MM.1S (cell line): ENCODE measurements at regions not wholly inside any gene's neighbourhood (a gene's known extent, or its start where the extent isn't known, plus 50 kb on each side); places are given as distances from the start of the nearest gene placed in this dataset.

Source experiments
- DNase-seq: peaks from one replicate; pipeline ENCODE4 v3.0.0-alpha.2; 2015
- H2AFZ ChIP-seq: fragments of 300-600 bp; sonication (generic); 2 replicates; pipeline ENCODE4 v1.6.0; 2016; ENCODE audit warnings: antibody characterized with exemption, low read length
- H3F3A ChIP-seq: fragments of 300-600 bp; sonication (generic); 2 replicates; pipeline ENCODE4 v1.6.1; 2016; ENCODE audit warnings: mild to moderate bottlenecking, antibody characterized with exemption, low read length, moderate library complexity, mixed read lengths; ENCODE audit not compliant: insufficient read depth
- H3K27ac ChIP-seq: fragments of 300-600 bp; sonication (generic); 2 replicates; pipeline ENCODE4 v1.5.1; 2016; ENCODE audit warnings: mild to moderate bottlenecking, low read length
- H3K27me3 ChIP-seq: fragments of 300-600 bp; sonication (generic); replicated peaks from 2 replicates; pipeline ENCODE4 v1.6.0; 2016; ENCODE audit warnings: low read length; ENCODE audit not compliant: insufficient read depth
- H3K36me3 ChIP-seq: fragments of 300-600 bp; sonication (generic); replicated peaks from 2 replicates; pipeline ENCODE4 v1.6.1; 2016; ENCODE audit warnings: mild to moderate bottlenecking, low read length, mixed read lengths; ENCODE audit not compliant: insufficient read depth
- H3K4me1 ChIP-seq: fragments of 300-600 bp; sonication (generic); 2 replicates; pipeline ENCODE4 v1.6.1; 2016; ENCODE audit warnings: low read length, mixed read lengths
- H3K4me2 ChIP-seq: fragments of 300-600 bp; sonication (generic); 2 replicates; pipeline ENCODE4 v1.6.0; 2016; ENCODE audit warnings: low read depth, low read length
- H3K4me3 ChIP-seq: fragments of 300-600 bp; sonication (generic); 2 replicates; pipeline ENCODE4 v1.5.1; 2016; ENCODE audit warnings: low read length, mixed read lengths
- H3K79me2 ChIP-seq: fragments of 300-600 bp; sonication (generic); 2 replicates; pipeline ENCODE4 v1.6.1; 2016; ENCODE audit warnings: mixed run types, low read length, mixed read lengths
- H3K9ac ChIP-seq: fragments of 300-600 bp; sonication (generic); 2 replicates; pipeline ENCODE4 v1.6.1; 2016; ENCODE audit warnings: low read length, mixed read lengths
- H3K9me2 ChIP-seq: fragments of 300-600 bp; sonication (generic); replicated peaks from 2 replicates; pipeline ENCODE4 v1.6.1; 2016; ENCODE audit warnings: mild to moderate bottlenecking, low read length, mixed read lengths; ENCODE audit not compliant: insufficient read depth
- H3K9me3 ChIP-seq: fragments of 300-600 bp; sonication (generic); replicated peaks from 2 replicates; pipeline ENCODE4 v1.6.1; 2016; ENCODE audit warnings: mild to moderate bottlenecking, low read length, mixed read lengths; ENCODE audit not compliant: insufficient read depth
- H4K20me1 ChIP-seq: fragments of 300-600 bp; sonication (generic); 2 replicates; pipeline ENCODE4 v1.6.1; 2016; ENCODE audit warnings: mild to moderate bottlenecking, low read length, moderate library complexity, mixed read lengths; ENCODE audit not compliant: insufficient read depth
- EZH2 ChIP-seq: fragments of 300-600 bp; sonication (generic); optimal IDR thresholded peaks from 2 replicates; pipeline ENCODE3; 2017; ENCODE audit warnings: low read depth, mild to moderate bottlenecking, antibody characterized with exemption, low read length, mixed read lengths
- EZH2phosphoT487 ChIP-seq: fragments of 300-600 bp; sonication (generic); IDR thresholded peaks from 2 replicates; pipeline ENCODE4 v1.6.1; 2018; ENCODE audit warnings: antibody characterized with exemption, low read length
- TF ChIP-seq, protein P1 (sequence below): fragments of 300-600 bp; sonication (generic); IDR thresholded peaks from 2 replicates; pipeline ENCODE4 v1.5.1; 2016; ENCODE audit warnings: antibody characterized with exemption, low read length, mixed read lengths

DNA sequence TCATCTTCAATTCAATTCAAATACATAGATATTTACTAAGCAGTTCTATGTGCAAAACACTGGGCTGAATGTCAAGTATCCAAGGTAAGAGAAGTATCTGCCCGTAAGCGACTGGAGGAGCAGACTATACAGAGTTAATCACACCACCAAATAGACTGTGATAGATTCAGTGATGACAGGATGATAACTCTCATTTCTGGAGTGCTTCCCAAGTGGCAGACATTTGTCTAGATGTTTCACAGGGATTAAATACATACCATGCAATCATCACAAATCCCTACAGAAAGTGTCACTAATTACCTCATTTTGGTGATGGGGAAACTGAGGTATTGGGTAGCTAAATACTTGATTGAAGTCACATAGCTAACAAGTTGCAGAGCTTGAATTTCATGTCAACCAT is 508.7 kb upstream of the TENM4 start:
- TF ChIP-seq, protein P1, sequence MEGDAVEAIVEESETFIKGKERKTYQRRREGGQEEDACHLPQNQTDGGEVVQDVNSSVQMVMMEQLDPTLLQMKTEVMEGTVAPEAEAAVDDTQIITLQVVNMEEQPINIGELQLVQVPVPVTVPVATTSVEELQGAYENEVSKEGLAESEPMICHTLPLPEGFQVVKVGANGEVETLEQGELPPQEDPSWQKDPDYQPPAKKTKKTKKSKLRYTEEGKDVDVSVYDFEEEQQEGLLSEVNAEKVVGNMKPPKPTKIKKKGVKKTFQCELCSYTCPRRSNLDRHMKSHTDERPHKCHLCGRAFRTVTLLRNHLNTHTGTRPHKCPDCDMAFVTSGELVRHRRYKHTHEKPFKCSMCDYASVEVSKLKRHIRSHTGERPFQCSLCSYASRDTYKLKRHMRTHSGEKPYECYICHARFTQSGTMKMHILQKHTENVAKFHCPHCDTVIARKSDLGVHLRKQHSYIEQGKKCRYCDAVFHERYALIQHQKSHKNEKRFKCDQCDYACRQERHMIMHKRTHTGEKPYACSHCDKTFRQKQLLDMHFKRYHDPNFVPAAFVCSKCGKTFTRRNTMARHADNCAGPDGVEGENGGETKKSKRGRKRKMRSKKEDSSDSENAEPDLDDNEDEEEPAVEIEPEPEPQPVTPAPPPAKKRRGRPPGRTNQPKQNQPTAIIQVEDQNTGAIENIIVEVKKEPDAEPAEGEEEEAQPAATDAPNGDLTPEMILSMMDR, result no peak
- TF ChIP-seq EZH2phosphoT487 (no peak), EZH2 (no peak)

DNA sequence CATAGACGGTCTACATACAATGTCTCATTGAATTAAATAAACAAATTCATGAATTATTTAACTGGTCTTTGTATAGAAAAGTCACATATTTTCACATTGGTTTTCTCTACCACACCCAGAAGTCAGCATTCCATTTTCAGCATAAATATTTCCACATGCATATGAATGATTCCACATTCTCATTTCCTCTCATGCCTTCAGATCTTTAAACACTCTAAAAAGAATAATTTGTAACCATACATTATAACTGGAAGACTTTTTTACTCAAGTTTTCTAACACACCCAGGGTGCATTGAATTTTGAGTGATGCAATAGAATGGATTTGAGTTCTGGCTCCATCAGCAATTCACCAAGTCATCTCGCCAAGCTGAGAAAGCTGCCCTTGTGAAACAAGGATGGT is 501.8 kb upstream of the TENM4 start:
- TF ChIP-seq, protein P1, result no peak
- TF ChIP-seq EZH2 (no peak), EZH2phosphoT487 (no peak)

More for the DNA sequence above, 508.7 kb upstream of the TENM4 start:
- no peaks in the 10 kb centered on the region for H3K79me2 ChIP-seq
- no peak overlapping the region for H3K4me3 ChIP-seq
- no peaks in the 10 kb centered on the region for H3K36me3 ChIP-seq
- H3K9ac ChIP-seq, result no peak overlapping the region
- H3K4me1 ChIP-seq, result no peaks in the 10 kb centered on the region
- H3F3A ChIP-seq, result no peaks in the 10 kb centered on the region
- H3K9me2 ChIP-seq, result no peaks in the 10 kb centered on the region
- H4K20me1 ChIP-seq, result no peaks in the 10 kb centered on the region
- DNase-seq, result no peak
- H3K27me3 ChIP-seq, result no peaks in the 10 kb centered on the region
- H3K27ac ChIP-seq, result no peak overlapping the region
- no peak overlapping the region for H2AFZ ChIP-seq
- H3K9me3 ChIP-seq, result no peaks in the 10 kb centered on the region
- no peak overlapping the region for H3K4me2 ChIP-seq

DNA sequence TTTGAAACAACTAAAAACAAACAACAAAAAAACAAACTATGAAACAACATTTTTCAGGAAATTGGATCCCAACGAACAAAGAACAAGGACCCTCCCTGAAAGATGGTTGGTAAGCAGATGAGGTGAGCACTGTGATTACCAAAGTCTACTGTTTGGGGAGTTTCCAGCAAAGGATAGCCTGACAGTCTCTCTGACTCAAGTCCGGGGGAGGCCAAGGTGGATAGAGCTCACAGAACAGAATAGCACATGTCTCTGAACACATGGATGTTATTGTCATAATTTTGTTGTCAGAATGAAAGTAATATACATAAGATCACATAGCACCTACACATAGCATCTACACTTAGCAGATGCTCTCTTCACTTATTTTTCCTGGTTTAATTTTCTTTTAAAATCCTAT is 501.3 kb upstream of the TENM4 start:
- Histone ChIP-seq H3K27ac (no peak overlapping the region), H4K20me1 (no peaks in the 10 kb centered on the region), H3K4me2 (no peak overlapping the region), H3K79me2 (no peaks in the 10 kb centered on the region), H3K4me1 (no peaks in the 10 kb centered on the region), H3F3A (no peaks in the 10 kb centered on the region), H3K4me3 (no peak overlapping the region), H3K9ac (no peak overlapping the region), H3K9me3 (no peaks in the 10 kb centered on the region), H3K27me3 (no peaks in the 10 kb centered on the region), H3K9me2 (no peaks in the 10 kb centered on the region), H2AFZ (no peak overlapping the region), H3K36me3 (no peaks in the 10 kb centered on the region)
- DNase-seq, result no peak
- TF ChIP-seq EZH2phosphoT487 (no peak), EZH2 (no peak)
- TF ChIP-seq, protein P1, result no peak

More for the DNA sequence above, 501.8 kb upstream of the TENM4 start:
- Histone ChIP-seq H3K36me3 (no peaks in the 10 kb centered on the region), H3K4me3 (no peak overlapping the region), H3K27ac (no peak overlapping the region), H3F3A (no peaks in the 10 kb centered on the region), H3K79me2 (no peaks in the 10 kb centered on the region), H3K27me3 (no peaks in the 10 kb centered on the region), H2AFZ (no peak overlapping the region), H3K9me3 (no peaks in the 10 kb centered on the region), H3K4me1 (no peaks in the 10 kb centered on the region), H3K4me2 (no peak overlapping the region), H3K9ac (no peak overlapping the region), H4K20me1 (no peaks in the 10 kb centered on the region), H3K9me2 (no peaks in the 10 kb centered on the region)
- DNase-seq, result no peak
